Thyroid gland (tissue), 4 donors: ENCODE measurements at regions not wholly inside any gene's neighbourhood (a gene's known extent, or its start where the extent isn't known, plus 50 kb on each side); places are given as distances from the start of the nearest gene placed in this dataset.

Experiments
- POLR2A ChIP-seq, 2 donors: fragments of 450-650 bp; IDR thresholded peaks; one replicate each; pipeline ENCODE4 v1.6.1; 2017; ENCODE audit warnings: antibody characterized with exemption in 2 of 2, mild to moderate bottlenecking in 2 of 2, moderate library complexity in 1 of 2
- TF ChIP-seq, protein P1 (sequence below), 6 experiments: fragments of 200-600 bp in 3 of 6; fragments of 450-650 bp in 3 of 6; sonication (generic) in 3 of 6; IDR thresholded peaks; one replicate each; pipeline ENCODE4 v1.5.1; 2016 to 2019; ENCODE audit warnings: antibody characterized with exemption in 6 of 6, mild to moderate bottlenecking in 2 of 6, inconsistent platforms in 1 of 6, moderate library complexity in 1 of 6

DNA sequence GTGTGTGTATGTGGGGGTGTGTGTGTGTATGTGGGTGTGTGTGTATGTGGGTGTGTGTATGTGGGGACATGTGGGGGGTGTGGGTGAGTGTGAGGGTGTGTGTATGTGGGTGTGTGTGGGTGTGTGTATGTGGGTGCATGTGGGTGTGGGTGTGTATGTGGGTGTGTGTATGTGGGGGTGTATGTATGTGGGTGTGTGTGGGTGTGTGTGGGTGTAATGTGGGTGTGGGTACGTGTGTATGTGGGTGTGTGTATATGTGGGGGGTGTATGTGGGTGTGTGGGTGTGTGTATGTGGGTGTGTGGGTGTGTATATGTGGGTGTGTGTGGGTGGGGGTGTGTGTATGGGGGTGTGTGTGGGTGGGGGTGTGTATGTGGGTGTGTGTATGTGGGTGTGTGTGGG, 106.7 kb downstream of the SPATA19 start:
- TF ChIP-seq, protein P1, sequence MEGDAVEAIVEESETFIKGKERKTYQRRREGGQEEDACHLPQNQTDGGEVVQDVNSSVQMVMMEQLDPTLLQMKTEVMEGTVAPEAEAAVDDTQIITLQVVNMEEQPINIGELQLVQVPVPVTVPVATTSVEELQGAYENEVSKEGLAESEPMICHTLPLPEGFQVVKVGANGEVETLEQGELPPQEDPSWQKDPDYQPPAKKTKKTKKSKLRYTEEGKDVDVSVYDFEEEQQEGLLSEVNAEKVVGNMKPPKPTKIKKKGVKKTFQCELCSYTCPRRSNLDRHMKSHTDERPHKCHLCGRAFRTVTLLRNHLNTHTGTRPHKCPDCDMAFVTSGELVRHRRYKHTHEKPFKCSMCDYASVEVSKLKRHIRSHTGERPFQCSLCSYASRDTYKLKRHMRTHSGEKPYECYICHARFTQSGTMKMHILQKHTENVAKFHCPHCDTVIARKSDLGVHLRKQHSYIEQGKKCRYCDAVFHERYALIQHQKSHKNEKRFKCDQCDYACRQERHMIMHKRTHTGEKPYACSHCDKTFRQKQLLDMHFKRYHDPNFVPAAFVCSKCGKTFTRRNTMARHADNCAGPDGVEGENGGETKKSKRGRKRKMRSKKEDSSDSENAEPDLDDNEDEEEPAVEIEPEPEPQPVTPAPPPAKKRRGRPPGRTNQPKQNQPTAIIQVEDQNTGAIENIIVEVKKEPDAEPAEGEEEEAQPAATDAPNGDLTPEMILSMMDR (IDR thresholded peaks at IDR 0.05) = no peak
- TF ChIP-seq POLR2A (IDR thresholded peaks at IDR 0.05) = no peak
